Cerebellar nuclear complex (tissue), 1 donor: ENCODE measurements at regions not wholly inside any gene's neighbourhood (a gene's known extent, or its start where the extent isn't known, plus 50 kb on each side); places are given as distances from the start of the nearest gene placed in this dataset.

ENCODE experiments used
- DNase-seq, 2 experiments: peaks; one replicate each; lab custom pipeline; 2025; lab: John Stamatoyannopoulos, UW

- DNase-seq, result no peak
Observed at GRCh38 chr2:106941372-106941993, 55.5 kb upstream of the ST6GAL2 start.

- no peak for DNase-seq
Observed at GRCh38 chr2:106943468-106944200, 57.7 kb upstream of the ST6GAL2 start.

- DNase-seq, result no peak
Observed at GRCh38 chr2:106944215-106944614, 58.2 kb upstream of the ST6GAL2 start.

- DNase-seq, result no peak
Observed at GRCh38 chr2:106948540-106948939, 62.6 kb upstream of the ST6GAL2 start.

GRCh38 chr2:106953236-106953635 lies 67.3 kb upstream of the ST6GAL2 start:
- no peak for DNase-seq

GRCh38 chr2:106953779-106954178 lies 67.8 kb upstream of the ST6GAL2 start:
- DNase-seq, result no peak

- DNase-seq, result no peak
Observed at GRCh38 chr2:106954304-106954703, 68.3 kb upstream of the ST6GAL2 start.

GRCh38 chr2:106956416-106956815 lies 70.4 kb upstream of the ST6GAL2 start:
- peak in 1 of 2 experiments; percentile 3 for DNase-seq

GRCh38 chr2:106956879-106957278 lies 70.9 kb upstream of the ST6GAL2 start:
- no peak for DNase-seq

- DNase-seq, result no peak
Observed at GRCh38 chr2:106959975-106960682, 74.2 kb upstream of the ST6GAL2 start.

GRCh38 chr2:106960683-106961161 lies 74.8 kb upstream of the ST6GAL2 start:
- DNase-seq, result no peak

GRCh38 chr2:106961328-106961727 lies 75.4 kb upstream of the ST6GAL2 start:
- no peak for DNase-seq

- DNase-seq, result no peak
Observed at GRCh38 chr2:106963156-106963555, 77.2 kb upstream of the ST6GAL2 start.

- no peak for DNase-seq
Observed at GRCh38 chr2:106963893-106964292, 77.9 kb upstream of the ST6GAL2 start.

- DNase-seq, result no peak
Observed at GRCh38 chr2:106965611-106966010, 79.6 kb upstream of the ST6GAL2 start.

- no peak for DNase-seq
Observed at GRCh38 chr2:106969777-106970176, 83.8 kb upstream of the ST6GAL2 start.

GRCh38 chr2:106970471-106971261 lies 84.7 kb upstream of the ST6GAL2 start:
- DNase-seq, result no peak

- DNase-seq, result no peak
Observed at GRCh38 chr2:106972782-106973181, 86.8 kb upstream of the ST6GAL2 start.

- DNase-seq, result no peak
Observed at GRCh38 chr2:106974891-106975290, 88.9 kb upstream of the ST6GAL2 start.

GRCh38 chr2:106975641-106976040 lies 89.7 kb upstream of the ST6GAL2 start:
- DNase-seq, result no peak

GRCh38 chr2:106976548-106976947 lies 90.6 kb upstream of the ST6GAL2 start:
- no peak for DNase-seq

- no peak for DNase-seq
Observed at GRCh38 chr2:106977717-106978116, 91.8 kb upstream of the ST6GAL2 start.
